ENCODE measurements at regions not wholly inside any gene's neighbourhood (a gene's known extent, or its start where the extent isn't known, plus 50 kb on each side); places are given as distances from the start of the nearest gene placed in this dataset.

- TF ChIP-seq RAD21 (IDR thresholded peaks at IDR 0.05; ENCODE audit: low read depth), result peak; percentile 73
Observed at GRCh38 chr6:56764081-56764566, 121.4 kb upstream of the DST start (continued).

- BruUV-seq (replicated peaks), result no TSS peak
- H3K79me2 ChIP-seq (ENCODE audit: insufficient read depth, low read length), result peaks cover 93% of the 10 kb centered on the region
- H3K4me1 ChIP-seq (ENCODE audit: control insufficient read depth in 1 of 2, insufficient read depth in 2 of 2, low read length in 2 of 2), result peaks cover 66 to 69% of the 10 kb centered on the region in 2 experiments
- H3K36me3 ChIP-seq (ENCODE audit: control insufficient read depth in 1 of 2, insufficient read depth in 2 of 2, low read length in 2 of 2), result peaks cover 0 to 5% of the 10 kb centered on the region in 2 experiments; a peak in 1 of 4 replicates
- ChIA-PET CTCF (interaction anchor here (0.8 to 1.4 kb wide), 2 partner anchors 116 to 124 kb away, joined by 3 read pairs; no protein-coding TSS in a partner anchor), POLR2A (no interaction called here), RAD21 (ENCODE audit: low non-redundant PET in 1 of 2, low total read pairs in 2 of 2, uncharacterized antibody in 2 of 2, unreplicated experiment in 2 of 2) (no interaction called here)
- H3K27me3 ChIP-seq (ENCODE audit: insufficient read depth, low read length), result no peaks in the 10 kb centered on the region
- ATAC-seq (no peak), DNase-seq (ENCODE audit: low read depth, low spot score) (no peak)
- no peak overlapping the region for H2AFZ ChIP-seq (ENCODE audit: low read depth, low read length, poor library complexity, severe bottlenecking)
- no peak for TF ChIP-seq CBX3 (IDR thresholded peaks at IDR 0.05; ENCODE audit: low read depth)
- no peak for TF ChIP-seq REST (IDR thresholded peaks at IDR 0.05; ENCODE audit: low read depth)
- no peak for TF ChIP-seq SIN3A (IDR thresholded peaks at IDR 0.05; ENCODE audit: low read depth)
- no peak for TF ChIP-seq EZH2 (IDR thresholded peaks at IDR 0.05)
- no peak for TF ChIP-seq MAX (IDR thresholded peaks at IDR 0.05)
- no peak for TF ChIP-seq POLR2AphosphoS5 (IDR thresholded peaks at IDR 0.05; ENCODE audit: low read depth, low read length)
- no peak for TF ChIP-seq POLR2A (IDR thresholded peaks at IDR 0.05; ENCODE audit: borderline replicate concordance, extremely low read depth, insufficient read depth, insufficient read length)
- TF ChIP-seq SRF (IDR thresholded peaks at IDR 0.05; ENCODE audit: low read depth), result no peak
- no peak for TF ChIP-seq ZNF274 (IDR thresholded peaks at IDR 0.05; ENCODE audit: low read depth, low read length)
- TF ChIP-seq ZFX (IDR thresholded peaks at IDR 0.05), result no peak
- no peak for TF ChIP-seq JUND (IDR thresholded peaks at IDR 0.05)
- no peak for TF ChIP-seq ZBTB33 (IDR thresholded peaks at IDR 0.05; ENCODE audit: extremely low read depth, insufficient replicate concordance, low read length)
- no peak for TF ChIP-seq RAD21 (IDR thresholded peaks at IDR 0.05; ENCODE audit: low read depth)
- TF ChIP-seq CEBPB (IDR thresholded peaks at IDR 0.05; ENCODE audit: low read depth), result no peak
- TF ChIP-seq EZH2phosphoT487 (IDR thresholded peaks at IDR 0.05; ENCODE audit: borderline replicate concordance), result no peak
- TF ChIP-seq YY1 (IDR thresholded peaks at IDR 0.05; ENCODE audit: extremely low read depth, insufficient replicate concordance, low read depth, low read length), result no peak
- TF ChIP-seq ELF1 (IDR thresholded peaks at IDR 0.05; ENCODE audit: borderline replicate concordance, low read depth), result no peak
- no peak for TF ChIP-seq FOSL1 (IDR thresholded peaks at IDR 0.05; ENCODE audit: low read depth)
- no peak overlapping the region for H3K4me3 ChIP-seq (replicated peaks in 1 of 2; ENCODE audit: low read depth in 1 of 2, low read length in 2 of 2)
- no peak overlapping the region for H3K27ac ChIP-seq (ENCODE audit: low read depth, low read length)
- no peaks in the 10 kb centered on the region for H4K20me1 ChIP-seq (ENCODE audit: insufficient read depth)
- H3K9me3 ChIP-seq (ENCODE audit: control insufficient read depth in 1 of 2, insufficient read depth in 1 of 2, low read depth in 1 of 2, low read length in 2 of 2), result no peaks in the 10 kb centered on the region
- H3K9me2 ChIP-seq (ENCODE audit: insufficient read depth), result no peaks in the 10 kb centered on the region
- H3K9ac ChIP-seq (ENCODE audit: low read length), result no peak overlapping the region
- intact Hi-C loops (cut with micrococcal nuclease), result no loop called here
- no peak overlapping the region for H3K4me2 ChIP-seq (ENCODE audit: low read length)
Observed at GRCh38 chr6:56761651-56762050, 119.0 kb upstream of the DST start.
